DOHH2 (cell line): ENCODE measurements at regions not wholly inside any gene's neighbourhood (a gene's known extent, or its start where the extent isn't known, plus 50 kb on each side); places are given as distances from the start of the nearest gene placed in this dataset.

Experiments used
- CTCF ChIP-seq: fragments of 200-600 bp; sonication (generic); IDR thresholded peaks from one replicate; pipeline ENCODE4 v1.5.1; 2014; ENCODE audit warnings: antibody characterized with exemption, mild to moderate bottlenecking, low read depth, low read length; ENCODE audit not compliant: poor library complexity, severe bottlenecking
- EZH2phosphoT487 ChIP-seq: fragments of 200-600 bp; sonication (generic); IDR thresholded peaks from 2 replicates; pipeline ENCODE4 v1.6.1; 2017; ENCODE audit warnings: borderline replicate concordance, mild to moderate bottlenecking, antibody characterized with exemption, low read length, moderate library complexity, mixed read lengths

- TF ChIP-seq EZH2phosphoT487, result no peak
- no peak for TF ChIP-seq CTCF
Measured at GRCh38 chr5:54833590-54833989, 151.8 kb downstream of the ESM1 start.
